Tibial artery (tissue), 4 donors: ENCODE measurements at regions not wholly inside any gene's neighbourhood (a gene's known extent, or its start where the extent isn't known, plus 50 kb on each side); places are given as distances from the start of the nearest gene placed in this dataset.

Source experiments
- DNase-seq, 2 donors: peaks; one replicate each; pipeline ENCODE4 v3.0.0-alpha.2; 2019
- H3K27ac ChIP-seq, 2 donors: fragments of 200-600 bp; sonication (generic) in 1 of 2; 1 replicate in 1 of 2; 2 replicates in 1 of 2; pipeline ENCODE4 v1.5.1; 2018 to 2019; ENCODE audit warnings: mild to moderate bottlenecking in 1 of 2
- H3K27me3 ChIP-seq, 2 donors: fragments of 200-600 bp; sonication (generic) in 1 of 2; one replicate each; pipeline versions ENCODE4 v1.5.1 to v1.6.0; 2016 to 2019
- H3K36me3 ChIP-seq, 3 donors: fragments of 200-600 bp; sonication (generic) in 2 of 3; one replicate each; pipeline ENCODE4 v1.5.1; 2016 to 2019; ENCODE audit warnings: mild to moderate bottlenecking in 2 of 3
- H3K4me1 ChIP-seq, 4 donors: fragments of 200-600 bp; sonication (generic) in 2 of 4; 1 replicate in 3 of 4; 2 replicates in 1 of 4; pipeline ENCODE4 v1.5.1; 2016 to 2019
- H3K4me3 ChIP-seq, 2 donors: fragments of 200-600 bp; sonication (generic) in 1 of 2; 1 replicate in 1 of 2; 2 replicates in 1 of 2; pipeline ENCODE4 v1.5.1; 2018 to 2019; ENCODE audit warnings: mild to moderate bottlenecking in 2 of 2
- H3K9me3 ChIP-seq, 3 donors: fragments of 200-600 bp; sonication (generic) in 1 of 3; one replicate each; pipeline ENCODE4 v1.5.1; 2016 to 2019
- intact Hi-C: fragments of 100-400 bp; cut with DNase I; formaldehyde crosslinking; loops from one replicate; pipeline ENCODE4 v1.15.0; 2023; ENCODE audit warnings: low total_unique reads
- TF ChIP-seq, protein P1 (sequence below), 2 experiments: fragments of 200-600 bp in 1 of 2; fragments of 450-650 bp in 1 of 2; IDR thresholded peaks; one replicate each; pipeline ENCODE4 v1.5.1; 2017 to 2019; ENCODE audit warnings: antibody characterized with exemption in 2 of 2, mild to moderate bottlenecking in 1 of 2, moderate library complexity in 1 of 2

DNA sequence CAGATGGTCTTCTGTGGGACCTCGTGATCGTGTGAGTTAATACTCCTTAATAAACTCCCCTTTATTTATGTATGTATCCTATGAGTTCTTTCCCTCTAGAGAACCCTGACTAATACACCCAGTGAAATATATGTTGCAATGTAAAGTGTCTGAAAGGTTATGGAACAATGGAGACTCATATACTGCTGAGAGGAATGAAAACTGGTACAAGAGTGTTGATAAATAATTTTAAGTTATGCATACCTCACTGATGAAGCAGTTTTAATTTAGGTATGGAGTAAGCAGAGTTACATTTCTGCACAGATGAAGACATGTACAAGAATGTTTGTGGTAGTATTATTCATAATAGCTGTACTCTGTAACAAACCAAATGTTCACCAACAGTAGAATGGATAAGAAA, 438.3 kb downstream of the TAF11L14 start:
- no peak overlapping the region for H3K27ac ChIP-seq
- TF ChIP-seq, protein P1, sequence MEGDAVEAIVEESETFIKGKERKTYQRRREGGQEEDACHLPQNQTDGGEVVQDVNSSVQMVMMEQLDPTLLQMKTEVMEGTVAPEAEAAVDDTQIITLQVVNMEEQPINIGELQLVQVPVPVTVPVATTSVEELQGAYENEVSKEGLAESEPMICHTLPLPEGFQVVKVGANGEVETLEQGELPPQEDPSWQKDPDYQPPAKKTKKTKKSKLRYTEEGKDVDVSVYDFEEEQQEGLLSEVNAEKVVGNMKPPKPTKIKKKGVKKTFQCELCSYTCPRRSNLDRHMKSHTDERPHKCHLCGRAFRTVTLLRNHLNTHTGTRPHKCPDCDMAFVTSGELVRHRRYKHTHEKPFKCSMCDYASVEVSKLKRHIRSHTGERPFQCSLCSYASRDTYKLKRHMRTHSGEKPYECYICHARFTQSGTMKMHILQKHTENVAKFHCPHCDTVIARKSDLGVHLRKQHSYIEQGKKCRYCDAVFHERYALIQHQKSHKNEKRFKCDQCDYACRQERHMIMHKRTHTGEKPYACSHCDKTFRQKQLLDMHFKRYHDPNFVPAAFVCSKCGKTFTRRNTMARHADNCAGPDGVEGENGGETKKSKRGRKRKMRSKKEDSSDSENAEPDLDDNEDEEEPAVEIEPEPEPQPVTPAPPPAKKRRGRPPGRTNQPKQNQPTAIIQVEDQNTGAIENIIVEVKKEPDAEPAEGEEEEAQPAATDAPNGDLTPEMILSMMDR (IDR thresholded peaks at IDR 0.05): no peak

DNA sequence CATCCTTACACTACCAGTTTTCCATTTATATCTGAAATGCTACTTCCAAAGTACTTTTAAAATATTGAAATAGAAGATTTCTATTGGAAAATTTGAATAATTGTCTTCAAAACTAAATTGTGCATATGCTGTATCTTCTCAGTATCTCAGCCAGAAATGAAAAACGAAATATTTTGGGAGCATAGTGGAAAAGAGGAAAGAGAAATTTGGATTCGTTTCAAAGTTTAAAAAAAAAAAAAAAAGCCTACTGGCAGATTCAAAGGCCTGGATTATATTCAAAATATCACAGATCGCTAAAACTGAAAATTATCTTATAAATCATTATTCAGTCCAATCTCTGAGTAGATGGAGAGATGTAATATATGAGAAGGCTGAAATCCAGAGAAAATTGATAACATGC, 440.7 kb downstream of the TAF11L14 start:
- no peaks in the 10 kb centered on the region for H3K36me3 ChIP-seq
- TF ChIP-seq, protein P1 (IDR thresholded peaks at IDR 0.05): no peak
- DNase-seq: no peak
- no peaks in the 10 kb centered on the region for H3K9me3 ChIP-seq
- intact Hi-C loops: no loop called here
- no peak overlapping the region for H3K27ac ChIP-seq
- H3K27me3 ChIP-seq: no peaks in the 10 kb centered on the region
- no peaks in the 10 kb centered on the region for H3K4me1 ChIP-seq
- H3K4me3 ChIP-seq: no peak overlapping the region

More for the DNA sequence above, 438.3 kb downstream of the TAF11L14 start:
- intact Hi-C loops: no loop called here
- DNase-seq: no peak
- H3K36me3 ChIP-seq: no peaks in the 10 kb centered on the region
- no peaks in the 10 kb centered on the region for H3K9me3 ChIP-seq
- no peaks in the 10 kb centered on the region for H3K4me1 ChIP-seq
- no peak overlapping the region for H3K4me3 ChIP-seq
- H3K27me3 ChIP-seq: no peaks in the 10 kb centered on the region

DNA sequence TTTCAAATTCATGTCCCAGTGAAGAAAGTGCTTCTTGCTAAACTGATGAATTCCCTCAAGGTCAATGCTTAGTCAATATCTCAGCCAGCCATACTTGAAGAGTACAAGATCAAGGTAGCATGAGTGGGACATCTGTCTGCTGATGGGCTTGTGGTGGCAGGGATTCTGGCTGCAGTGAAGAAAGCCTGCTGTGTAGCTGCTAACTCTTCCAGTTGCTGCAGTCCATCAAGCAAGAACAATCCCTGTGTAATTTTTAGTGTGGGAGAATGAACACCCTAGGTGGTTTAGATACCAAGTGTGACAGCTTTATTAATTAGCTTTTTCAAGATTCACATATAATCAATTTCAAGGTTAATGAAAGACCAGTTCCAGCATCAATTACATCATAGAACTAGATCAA, 443.9 kb downstream of the TAF11L14 start:
- Histone ChIP-seq H3K4me1 (no peaks in the 10 kb centered on the region), H3K36me3 (no peaks in the 10 kb centered on the region), H3K4me3 (no peak overlapping the region), H3K27ac (no peak overlapping the region), H3K27me3 (no peaks in the 10 kb centered on the region), H3K9me3 (no peaks in the 10 kb centered on the region)
- TF ChIP-seq, protein P1 (IDR thresholded peaks at IDR 0.05): no peak
- intact Hi-C loops: no loop called here
- no peak for DNase-seq

DNA sequence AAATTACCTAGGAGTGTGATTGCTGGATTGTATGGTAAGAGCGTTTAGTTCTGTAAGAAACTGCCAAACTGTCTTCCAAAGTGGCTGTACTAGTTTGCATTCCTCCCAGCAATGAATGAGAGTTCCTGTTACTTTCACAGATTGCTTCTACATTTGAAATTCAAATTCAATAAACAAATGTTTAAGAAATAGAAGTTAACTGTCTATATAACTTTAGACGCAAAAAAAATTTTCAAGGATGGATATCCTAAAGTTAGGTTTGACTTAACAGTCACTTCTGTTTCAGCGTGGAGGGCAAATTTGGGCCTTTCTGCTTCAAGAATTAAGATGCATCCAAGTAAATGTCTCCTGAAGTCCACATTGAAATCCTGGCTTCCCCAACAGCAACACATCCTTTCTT, 445.6 kb downstream of the TAF11L14 start:
- Histone ChIP-seq H3K27ac (no peak overlapping the region), H3K4me3 (no peak overlapping the region), H3K27me3 (no peaks in the 10 kb centered on the region), H3K9me3 (no peaks in the 10 kb centered on the region), H3K36me3 (no peaks in the 10 kb centered on the region), H3K4me1 (no peaks in the 10 kb centered on the region)
- TF ChIP-seq, protein P1 (IDR thresholded peaks at IDR 0.05): no peak
- intact Hi-C loops: no loop called here
- DNase-seq: no peak

DNA sequence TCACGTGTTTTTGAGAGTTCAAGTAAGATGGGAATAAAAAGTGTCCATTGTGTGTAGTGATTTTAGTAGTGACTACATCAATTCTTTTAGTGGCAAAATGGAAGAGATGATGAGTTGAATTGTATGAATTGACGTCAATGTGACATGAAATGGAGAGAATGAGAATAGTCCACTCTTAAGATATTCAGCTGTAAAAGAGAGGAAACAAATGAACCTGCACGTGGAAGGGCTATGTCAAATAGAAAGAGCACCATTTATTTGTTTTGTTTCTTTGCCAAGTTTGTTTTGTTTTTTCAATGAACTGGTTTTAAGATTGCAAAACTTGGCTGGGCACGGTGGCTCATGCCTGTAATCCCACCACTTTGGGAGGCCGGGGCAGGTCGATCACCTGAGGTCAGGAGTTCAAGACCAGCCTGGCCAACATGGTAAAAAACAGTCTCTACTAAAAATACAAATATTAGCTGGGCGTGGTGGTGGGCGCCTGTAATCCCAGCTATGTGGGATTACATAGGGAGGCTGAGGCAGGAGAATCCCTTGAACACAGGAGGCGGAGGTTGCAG, 453.8 kb downstream of the TAF11L14 start:
- Histone ChIP-seq H3K27ac (no peak overlapping the region), H3K36me3 (no peaks in the 10 kb centered on the region), H3K27me3 (no peaks in the 10 kb centered on the region), H3K9me3 (no peaks in the 10 kb centered on the region), H3K4me3 (no peak overlapping the region), H3K4me1 (no peaks in the 10 kb centered on the region)
- TF ChIP-seq, protein P1 (IDR thresholded peaks at IDR 0.05): no peak
- DNase-seq: no peak
- intact Hi-C loops: no loop called here

DNA sequence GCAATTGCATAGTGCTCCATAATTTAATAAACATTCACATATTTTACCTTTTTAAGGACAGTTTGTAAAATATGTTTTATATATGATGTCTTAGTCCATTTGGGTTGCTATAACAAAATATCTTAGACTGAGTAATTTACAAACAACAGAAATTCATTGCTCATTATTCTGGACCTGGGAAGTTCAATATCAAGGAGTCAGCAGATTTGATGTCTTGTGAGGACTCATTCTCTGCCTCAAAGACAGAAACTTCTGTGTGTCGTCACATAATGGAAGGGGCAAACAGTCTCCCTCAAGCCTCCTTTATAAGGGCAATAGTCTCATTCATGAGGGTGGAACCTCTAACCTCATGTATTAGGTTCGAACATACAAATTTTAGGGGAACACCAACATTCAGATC, 455.9 kb downstream of the TAF11L14 start:
- H3K4me1 ChIP-seq: no peaks in the 10 kb centered on the region
- H3K27ac ChIP-seq: no peak overlapping the region
- no peaks in the 10 kb centered on the region for H3K36me3 ChIP-seq
- no peak overlapping the region for H3K4me3 ChIP-seq
- H3K9me3 ChIP-seq: no peaks in the 10 kb centered on the region
- intact Hi-C loops: no loop called here
- no peak for DNase-seq
- TF ChIP-seq, protein P1 (IDR thresholded peaks at IDR 0.05): no peak
- no peaks in the 10 kb centered on the region for H3K27me3 ChIP-seq
